H9 (cell line): ENCODE measurements at regions not wholly inside any gene's neighbourhood (a gene's known extent, or its start where the extent isn't known, plus 50 kb on each side); places are given as distances from the start of the nearest gene placed in this dataset.

ENCODE experiments used
- DNase-seq: peaks from one replicate; pipeline ENCODE4 v3.0.0-alpha.2; 2017
- H2AFZ ChIP-seq: one replicate; pipeline ENCODE4 v1.6.1; 2013; ENCODE audit warnings: mild to moderate bottlenecking, low read length, control low read depth, moderate library complexity
- H2AK5ac ChIP-seq: 2 replicates; pipeline ENCODE4 v1.6.1; 2013; ENCODE audit warnings: low read length, control low read depth, mixed read lengths; ENCODE audit not compliant: insufficient read length
- H2BK120ac ChIP-seq: one replicate; pipeline ENCODE4 v1.6.1; 2013; ENCODE audit warnings: low read depth, mild to moderate bottlenecking, low read length, control low read depth, inconsistent platforms; ENCODE audit not compliant: poor library complexity, severe bottlenecking
- H2BK12ac ChIP-seq: 2 replicates; pipeline ENCODE4 v1.6.1; 2013; ENCODE audit warnings: low read length, control low read depth, mixed read lengths, low read depth; ENCODE audit not compliant: insufficient read length
- H2BK15ac ChIP-seq: 2 replicates; pipeline ENCODE4 v1.6.1; 2013; ENCODE audit warnings: low read depth, low read length, control low read depth
- H2BK20ac ChIP-seq: one replicate; pipeline ENCODE4 v1.6.1; 2013; ENCODE audit warnings: low read depth, mild to moderate bottlenecking, low read length, control low read depth, inconsistent platforms; ENCODE audit not compliant: poor library complexity, severe bottlenecking
- H2BK5ac ChIP-seq: 2 replicates; pipeline ENCODE4 v1.6.1; 2013; ENCODE audit warnings: low read length, control low read depth, mixed read lengths; ENCODE audit not compliant: insufficient read length
- H3K14ac ChIP-seq: 2 replicates; pipeline ENCODE4 v1.6.1; 2013; ENCODE audit warnings: low read length, control low read depth; ENCODE audit not compliant: insufficient read depth
- H3K18ac ChIP-seq: 2 replicates; pipeline ENCODE4 v1.6.1; 2013; ENCODE audit warnings: low read depth, mild to moderate bottlenecking, mixed read lengths, low read length, control low read depth; ENCODE audit not compliant: insufficient read length
- H3K23ac ChIP-seq: 2 replicates; pipeline ENCODE4 v1.6.1; 2013; ENCODE audit warnings: low read length, control low read depth, mixed read lengths, low read depth; ENCODE audit not compliant: insufficient read length
- H3K23me2 ChIP-seq: 2 replicates; pipeline ENCODE4 v1.6.1; 2013; ENCODE audit warnings: low read depth, mild to moderate bottlenecking, mixed read lengths, low read length, control low read depth; ENCODE audit not compliant: insufficient read length, poor library complexity, severe bottlenecking
- H3K27ac ChIP-seq: 2 replicates; pipeline ENCODE4 v1.5.1; 2013; ENCODE audit warnings: low read length, control low read depth, mixed read lengths, low read depth; ENCODE audit not compliant: insufficient read length
- H3K27me3 ChIP-seq: 2 replicates; pipeline ENCODE4 v1.6.1; 2013; ENCODE audit warnings: low read length, control low read depth, inconsistent platforms; ENCODE audit not compliant: insufficient read depth
- H3K4ac ChIP-seq: 2 replicates; pipeline ENCODE4 v1.6.1; 2013; ENCODE audit warnings: low read depth, mild to moderate bottlenecking, control low read depth, inconsistent platforms, low read length, moderate library complexity
- H3K4me1 ChIP-seq: 2 replicates; pipeline ENCODE4 v1.6.1; 2013; ENCODE audit warnings: low read length, control low read depth, inconsistent platforms; ENCODE audit not compliant: insufficient read depth
- H3K4me2 ChIP-seq: 2 replicates; pipeline ENCODE4 v1.6.1; 2013; ENCODE audit warnings: low read length, control low read depth, mixed read lengths; ENCODE audit not compliant: insufficient read length, insufficient read depth
- H3K56ac ChIP-seq: 2 replicates; pipeline ENCODE4 v1.6.1; 2013; ENCODE audit warnings: low read depth, mild to moderate bottlenecking, mixed read lengths, low read length, control low read depth; ENCODE audit not compliant: insufficient read length
- H3K79me1 ChIP-seq: 2 replicates; pipeline ENCODE4 v1.6.1; 2013; ENCODE audit warnings: low read depth, mild to moderate bottlenecking, moderate library complexity, low read length, control low read depth, inconsistent platforms; ENCODE audit not compliant: insufficient read depth, poor library complexity, severe bottlenecking
- H3K79me2 ChIP-seq: 2 replicates; pipeline ENCODE4 v1.6.1; 2013; ENCODE audit warnings: low read length, control low read depth, inconsistent platforms; ENCODE audit not compliant: insufficient read depth
- H3K9ac ChIP-seq: 2 replicates; pipeline ENCODE4 v1.6.1; 2013; ENCODE audit warnings: low read length, control low read depth, mixed read lengths; ENCODE audit not compliant: insufficient read length; ENCODE audit errors: extremely low read depth
- H3K9me3 ChIP-seq: one replicate; pipeline ENCODE4 v1.6.1; 2013; ENCODE audit warnings: low read depth, low read length, inconsistent platforms; ENCODE audit not compliant: control insufficient read depth
- H3T11ph ChIP-seq: one replicate; pipeline ENCODE4 v1.6.1; 2013; ENCODE audit warnings: mild to moderate bottlenecking, low read length, control low read depth, inconsistent platforms
- H4K20me1 ChIP-seq: one replicate; pipeline ENCODE4 v1.6.1; 2013; ENCODE audit not compliant: control insufficient read depth, insufficient read length, insufficient read depth
- H4K5ac ChIP-seq: 2 replicates; pipeline ENCODE4 v1.6.1; 2013; ENCODE audit warnings: low read depth, mild to moderate bottlenecking, mixed read lengths, low read length, control low read depth; ENCODE audit not compliant: insufficient read length
- H4K8ac ChIP-seq: replicated peaks from 2 replicates; pipeline ENCODE4 v1.6.1; 2013; ENCODE audit warnings: low read length, control low read depth, mixed read lengths, low read depth; ENCODE audit not compliant: insufficient read length
- H4K91ac ChIP-seq: 2 replicates; pipeline ENCODE4 v1.6.1; 2013; ENCODE audit warnings: low read depth, mild to moderate bottlenecking, moderate library complexity, mixed read lengths, low read length, control low read depth; ENCODE audit not compliant: insufficient read length
- H3K27ac Mint-ChIP-seq, 3 experiments: 2 replicates in 2 of 3; 3 replicates in 1 of 3; pipeline ENCODE4 v1.8.0; 2020 to 2021; ENCODE audit warnings: mixed read lengths in 3 of 3, mild to moderate bottlenecking in 1 of 3, moderate library complexity in 1 of 3
- H3K27me3 Mint-ChIP-seq: 2 replicates; pipeline ENCODE4 v1.8.0; 2021; ENCODE audit warnings: low read depth, mild to moderate bottlenecking, moderate library complexity, mixed read lengths
- H3K36me3 Mint-ChIP-seq, 3 experiments: 2 replicates in 2 of 3; 3 replicates in 1 of 3; pipeline ENCODE4 v1.8.0; 2020 to 2021; ENCODE audit warnings: low read depth in 3 of 3, mixed read lengths in 3 of 3; ENCODE audit not compliant: insufficient read depth in 1 of 3
- H3K4me1 Mint-ChIP-seq, 2 experiments: 2 replicates each; pipeline ENCODE4 v1.8.0; 2020; ENCODE audit warnings: mixed read lengths in 2 of 2
- H3K4me3 Mint-ChIP-seq, 2 experiments: 2 replicates in 1 of 2; 3 replicates in 1 of 2; pipeline ENCODE4 v1.8.0; 2020 to 2021; ENCODE audit warnings: mild to moderate bottlenecking in 2 of 2, mixed read lengths in 2 of 2, moderate library complexity in 1 of 2
- H3K9me3 Mint-ChIP-seq, 2 experiments: 2 replicates in 1 of 2; 3 replicates in 1 of 2; pipeline ENCODE4 v1.8.0; 2020; ENCODE audit warnings: mild to moderate bottlenecking in 2 of 2, mixed read lengths in 2 of 2, moderate library complexity in 1 of 2
- WGBS: extraction: QIAGEN DNeasy Blood & Tissue Kit; methylation state at CpG from one replicate; pipeline ENCODE4 v1.1.7; 2013; ENCODE audit warnings: missing lambda C conversion rate, low lambda C conversion rate, mixed read lengths; ENCODE audit not compliant: insufficient read length; ENCODE audit errors: extremely low coverage; 5-methylcytosine and 5-hydroxymethylcytosine counted together
- TF ChIP-seq, protein P1 (sequence below): fragments of 200-600 bp; sonication (generic); conservative IDR thresholded peaks from 3 replicates; pipeline ENCODE4 v1.8.0; 2021; ENCODE audit warnings: antibody characterized with exemption, mild to moderate bottlenecking

GRCh38 chr13:39816936-39817335 lies 161.5 kb downstream of the COG6 start:
- Histone ChIP-seq H2BK20ac (no peak overlapping the region), H3K23ac (no peak overlapping the region), H3K4me2 (no peak overlapping the region), H3K27me3 (no peaks in the 10 kb centered on the region), H3K9me3 (no peaks in the 10 kb centered on the region), H3K9ac (no peak overlapping the region), H3K56ac (no peak overlapping the region), H3K27ac (no peak overlapping the region), H3K79me1 (no peaks in the 10 kb centered on the region), H3K4me1 (peaks cover 4% of the 10 kb centered on the region; the same call in 1 of the 2 replicates), H2AK5ac (no peak overlapping the region), H2BK120ac (no peak overlapping the region), H2BK5ac (no peak overlapping the region), H2BK15ac (no peak overlapping the region), H2AFZ (no peak overlapping the region), H3K18ac (no peak overlapping the region), H4K20me1 (no peaks in the 10 kb centered on the region), H3K14ac (no peak overlapping the region), H3T11ph (no peak overlapping the region), H4K5ac (no peak overlapping the region), H3K23me2 (no peaks in the 10 kb centered on the region), H4K91ac (no peak overlapping the region), H3K79me2 (no peaks in the 10 kb centered on the region), H3K4ac (no peak overlapping the region), H4K8ac (no peak overlapping the region), H2BK12ac (no peak overlapping the region)
- no peaks in the 10 kb centered on the region for H3K9me3 Mint-ChIP-seq
- no CpG with 5 or more reads among the region's 6 CpGs for WGBS
- no peak overlapping the region for H3K4me3 Mint-ChIP-seq
- no peak overlapping the region for H3K27ac Mint-ChIP-seq
- DNase-seq = no peak
- TF ChIP-seq, protein P1, sequence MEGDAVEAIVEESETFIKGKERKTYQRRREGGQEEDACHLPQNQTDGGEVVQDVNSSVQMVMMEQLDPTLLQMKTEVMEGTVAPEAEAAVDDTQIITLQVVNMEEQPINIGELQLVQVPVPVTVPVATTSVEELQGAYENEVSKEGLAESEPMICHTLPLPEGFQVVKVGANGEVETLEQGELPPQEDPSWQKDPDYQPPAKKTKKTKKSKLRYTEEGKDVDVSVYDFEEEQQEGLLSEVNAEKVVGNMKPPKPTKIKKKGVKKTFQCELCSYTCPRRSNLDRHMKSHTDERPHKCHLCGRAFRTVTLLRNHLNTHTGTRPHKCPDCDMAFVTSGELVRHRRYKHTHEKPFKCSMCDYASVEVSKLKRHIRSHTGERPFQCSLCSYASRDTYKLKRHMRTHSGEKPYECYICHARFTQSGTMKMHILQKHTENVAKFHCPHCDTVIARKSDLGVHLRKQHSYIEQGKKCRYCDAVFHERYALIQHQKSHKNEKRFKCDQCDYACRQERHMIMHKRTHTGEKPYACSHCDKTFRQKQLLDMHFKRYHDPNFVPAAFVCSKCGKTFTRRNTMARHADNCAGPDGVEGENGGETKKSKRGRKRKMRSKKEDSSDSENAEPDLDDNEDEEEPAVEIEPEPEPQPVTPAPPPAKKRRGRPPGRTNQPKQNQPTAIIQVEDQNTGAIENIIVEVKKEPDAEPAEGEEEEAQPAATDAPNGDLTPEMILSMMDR = no peak
- H3K36me3 Mint-ChIP-seq = no peaks in the 10 kb centered on the region
- H3K4me1 Mint-ChIP-seq = peaks cover 16 to 19% of the 10 kb centered on the region in 2 experiments
- H3K27me3 Mint-ChIP-seq = no peaks in the 10 kb centered on the region
